B cell (primary cell): ENCODE measurements at regions not wholly inside any gene's neighbourhood (a gene's known extent, or its start where the extent isn't known, plus 50 kb on each side); places are given as distances from the start of the nearest gene placed in this dataset.

Experiments used
- ATAC-seq: fragments of 200-7000 bp; cut with Tn5 transposase; one replicate; pipeline ENCODE4 v1.10.0; 2021; ENCODE audit warnings: low read depth, mild to moderate bottlenecking, moderate number of reproducible peaks, moderate library complexity
- CTCF ChIA-PET: fragments of 350-600 bp; sonication (Branson Sonifier 250); formaldehyde crosslinking; loops from one replicate; lab custom pipeline; 2021; ENCODE audit warnings: antibody characterized with exemption, inconsistent platforms; lab: Charles Lee
- POLR2A ChIA-PET: fragments of 350-600 bp; sonication (Branson Sonifier 250); formaldehyde crosslinking; loops from one replicate; lab custom pipeline; 2021; ENCODE audit warnings: antibody characterized with exemption; lab: Charles Lee
- DNase-seq: peaks from one replicate; pipeline ENCODE4 v3.0.0; 2013
- H2AFZ ChIP-seq: 2 replicates; pipeline ENCODE4 v1.6.1; 2012; ENCODE audit warnings: mild to moderate bottlenecking, low read depth, low read length; ENCODE audit not compliant: insufficient read depth, poor library complexity, severe bottlenecking
- H3K27ac ChIP-seq, 2 donors: 1 replicate in 1 of 2; 2 replicates in 1 of 2; pipeline ENCODE4 v1.5.1; 2012 to 2013; ENCODE audit warnings: low read length in 2 of 2, mild to moderate bottlenecking in 2 of 2, moderate library complexity in 1 of 2
- H3K27me3 ChIP-seq, 4 experiments: fragments of 200-600 bp in 1 of 4; sonication (generic) in 1 of 4; replicated peaks in 1 of 4; 1 replicate in 2 of 4; 2 replicates in 2 of 4; pipeline versions ENCODE4 v1.6.1 to v1.7.0; 2013 to 2016; ENCODE audit warnings: low read length in 3 of 4, mild to moderate bottlenecking in 2 of 4, mixed read lengths in 1 of 4, moderate library complexity in 1 of 4; ENCODE audit not compliant: insufficient read depth in 4 of 4, control insufficient read depth in 3 of 4; ENCODE audit errors: control extremely low read depth in 1 of 4
- H3K36me3 ChIP-seq, 2 experiments: replicated peaks in 1 of 2; 1 replicate in 1 of 2; 2 replicates in 1 of 2; pipeline versions ENCODE4 v1.6.1 to v1.7.1; 2013; ENCODE audit warnings: low read length in 1 of 2; ENCODE audit not compliant: insufficient read depth in 2 of 2, control insufficient read depth in 1 of 2; ENCODE audit errors: control extremely low read depth in 1 of 2, extremely low read depth in 1 of 2
- H3K4me1 ChIP-seq, 2 donors: fragments of 200-600 bp in 1 of 2; sonication (generic) in 1 of 2; 1 replicate in 1 of 2; 2 replicates in 1 of 2; pipeline versions ENCODE4 v1.5.1 to v1.6.1; 2013 to 2017; ENCODE audit warnings: low read length in 2 of 2; ENCODE audit not compliant: control insufficient read depth in 2 of 2, insufficient read depth in 2 of 2
- H3K4me2 ChIP-seq: replicated peaks from 2 replicates; pipeline ENCODE3; 2012; ENCODE audit warnings: mild to moderate bottlenecking, low read depth, low read length; ENCODE audit not compliant: poor library complexity, severe bottlenecking
- H3K4me3 ChIP-seq, 5 experiments: fragments of 200-600 bp in 1 of 5; sonication (generic) in 1 of 5; 1 replicate in 3 of 5; 2 replicates in 2 of 5; pipeline versions ENCODE4 v1.5.1 to v1.7.0; 2011 to 2016; ENCODE audit warnings: low read length in 4 of 5, mild to moderate bottlenecking in 4 of 5, low read depth in 2 of 5, control low read depth in 1 of 5, moderate library complexity in 1 of 5; ENCODE audit not compliant: insufficient read depth in 1 of 5; ENCODE audit errors: control extremely low read depth in 1 of 5, extremely low read depth in 1 of 5
- H3K79me2 ChIP-seq: fragments of 200-600 bp; sonication (generic); one replicate; pipeline ENCODE4 v1.6.0; 2016; ENCODE audit warnings: low read length; ENCODE audit not compliant: control insufficient read depth, insufficient read depth
- H3K9ac ChIP-seq: fragments of 200-600 bp; sonication (generic); 2 replicates; pipeline ENCODE4 v1.6.1; 2017; ENCODE audit warnings: mild to moderate bottlenecking, low read length, moderate library complexity
- H3K9me3 ChIP-seq, 3 donors: one replicate each; pipeline versions ENCODE4 v1.6.1 to v1.7.1; 2013; ENCODE audit warnings: low read length in 2 of 3; ENCODE audit not compliant: control insufficient read depth in 2 of 3, insufficient read depth in 1 of 3; ENCODE audit errors: control extremely low read depth in 1 of 3
- H4K20me1 ChIP-seq: 2 replicates; pipeline ENCODE4 v1.6.0; 2012; ENCODE audit warnings: mild to moderate bottlenecking, low read length; ENCODE audit not compliant: insufficient read depth, control insufficient read depth, poor library complexity, severe bottlenecking
- H3K27ac Mint-ChIP-seq: one replicate; pipeline ENCODE4 v1.8.0; 2021; ENCODE audit warnings: mixed read lengths
- H3K27me3 Mint-ChIP-seq: one replicate; pipeline ENCODE4 v1.8.0; 2021; ENCODE audit warnings: mixed read lengths
- H3K4me1 Mint-ChIP-seq: one replicate; pipeline ENCODE4 v1.8.0; 2021; ENCODE audit warnings: mixed read lengths
- H3K4me3 Mint-ChIP-seq: one replicate; pipeline ENCODE4 v1.8.0; 2021; ENCODE audit warnings: mixed read lengths
- H3K9me3 Mint-ChIP-seq: one replicate; pipeline ENCODE4 v1.8.0; 2022; ENCODE audit warnings: mixed read lengths; ENCODE audit not compliant: insufficient read depth
- EZH2 ChIP-seq: IDR thresholded peaks from 2 replicates; pipeline ENCODE4 v1.6.1; 2012; ENCODE audit warnings: borderline replicate concordance, low read depth, mild to moderate bottlenecking, moderate library complexity, low read length; ENCODE audit not compliant: insufficient read depth, poor library complexity, severe bottlenecking
- WGBS: methylation state at CpG from one replicate; pipeline ENCODE4 v1.1.5; 2013; ENCODE audit warnings: missing lambda C conversion rate; ENCODE audit not compliant: insufficient coverage; 5-methylcytosine and 5-hydroxymethylcytosine counted together
- intact Hi-C: fragments of 100-400 bp; cut with micrococcal nuclease; formaldehyde crosslinking; loops from one replicate; pipeline ENCODE4 v1.10.0; 2022
- TF ChIP-seq, protein P1 (sequence below): fragments of 200-600 bp; IDR thresholded peaks from one replicate; pipeline ENCODE4 v1.8.0; 2022; ENCODE audit warnings: antibody characterized with exemption, mild to moderate bottlenecking

DNA sequence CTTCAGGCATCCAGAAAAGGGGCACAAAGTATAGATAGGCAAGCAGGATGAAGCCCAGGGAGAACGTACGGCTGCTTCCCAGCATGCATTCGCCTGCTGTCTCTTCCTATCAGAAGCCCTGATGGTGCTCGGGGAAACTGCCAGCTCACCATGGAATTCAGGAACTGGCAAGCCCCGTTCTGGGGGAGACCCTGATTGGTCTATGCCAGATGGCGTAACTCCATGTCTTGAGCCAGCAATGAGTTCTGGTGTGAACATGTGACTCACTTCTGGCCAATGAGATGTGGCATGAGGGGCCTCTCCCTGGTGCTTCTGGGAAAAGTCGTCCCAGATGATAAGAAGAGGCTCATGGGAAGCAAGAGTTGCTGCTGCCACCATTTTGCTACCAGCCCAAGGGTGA lies 270.8 kb downstream of the BCL11B start:
- Histone ChIP-seq H3K36me3 (no peaks in the 10 kb centered on the region), H4K20me1 (no peaks in the 10 kb centered on the region), H3K9ac (no peak overlapping the region), H2AFZ (no peak overlapping the region), H3K4me3 (no peak overlapping the region), H3K27me3 (no peaks in the 10 kb centered on the region), H3K79me2 (no peaks in the 10 kb centered on the region), H3K27ac (no peak overlapping the region), H3K9me3 (peaks cover 0 to 15% (median 0%) of the 10 kb centered on the region in 3 donors), H3K4me1 (no peaks in the 10 kb centered on the region), H3K4me2 (no peak overlapping the region)
- CTCF ChIA-PET = no interaction called here
- POLR2A ChIA-PET = no interaction called here
- ATAC-seq (no peak), DNase-seq (no peak)
- 87% methylated on average over 7 of the region's 7 CpGs for WGBS
- Mint-ChIP-seq H3K27ac (no peak overlapping the region), H3K9me3 (peaks cover 2% of the 10 kb centered on the region), H3K27me3 (no peaks in the 10 kb centered on the region), H3K4me3 (no peak overlapping the region), H3K4me1 (no peaks in the 10 kb centered on the region)
- TF ChIP-seq EZH2 = no peak
- TF ChIP-seq, protein P1, sequence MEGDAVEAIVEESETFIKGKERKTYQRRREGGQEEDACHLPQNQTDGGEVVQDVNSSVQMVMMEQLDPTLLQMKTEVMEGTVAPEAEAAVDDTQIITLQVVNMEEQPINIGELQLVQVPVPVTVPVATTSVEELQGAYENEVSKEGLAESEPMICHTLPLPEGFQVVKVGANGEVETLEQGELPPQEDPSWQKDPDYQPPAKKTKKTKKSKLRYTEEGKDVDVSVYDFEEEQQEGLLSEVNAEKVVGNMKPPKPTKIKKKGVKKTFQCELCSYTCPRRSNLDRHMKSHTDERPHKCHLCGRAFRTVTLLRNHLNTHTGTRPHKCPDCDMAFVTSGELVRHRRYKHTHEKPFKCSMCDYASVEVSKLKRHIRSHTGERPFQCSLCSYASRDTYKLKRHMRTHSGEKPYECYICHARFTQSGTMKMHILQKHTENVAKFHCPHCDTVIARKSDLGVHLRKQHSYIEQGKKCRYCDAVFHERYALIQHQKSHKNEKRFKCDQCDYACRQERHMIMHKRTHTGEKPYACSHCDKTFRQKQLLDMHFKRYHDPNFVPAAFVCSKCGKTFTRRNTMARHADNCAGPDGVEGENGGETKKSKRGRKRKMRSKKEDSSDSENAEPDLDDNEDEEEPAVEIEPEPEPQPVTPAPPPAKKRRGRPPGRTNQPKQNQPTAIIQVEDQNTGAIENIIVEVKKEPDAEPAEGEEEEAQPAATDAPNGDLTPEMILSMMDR = no peak
- intact Hi-C loops = no loop called here

DNA sequence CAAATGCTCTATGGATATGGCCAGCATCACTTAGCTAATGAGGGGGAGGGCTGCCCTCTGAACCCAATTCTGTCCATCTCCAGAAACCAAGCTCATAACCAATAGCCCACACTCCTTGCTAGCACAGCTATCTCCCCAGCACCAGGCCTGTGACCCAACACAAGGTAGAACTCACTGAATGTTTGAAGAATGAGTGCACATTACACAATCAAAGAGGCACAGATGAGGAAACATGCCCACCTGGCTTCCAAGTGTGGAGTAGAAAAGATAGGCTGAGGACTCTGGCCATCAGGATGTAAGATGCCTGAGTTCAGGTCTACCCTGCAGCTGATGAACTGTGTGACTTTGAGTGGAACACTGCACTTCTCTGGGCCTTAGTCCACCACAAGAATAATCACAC lies 268.4 kb downstream of the BCL11B start:
- Histone ChIP-seq H3K9ac (no peak overlapping the region), H3K4me1 (no peaks in the 10 kb centered on the region), H3K9me3 (peaks cover 0 to 31% (median 0%) of the 10 kb centered on the region in 3 donors), H2AFZ (no peak overlapping the region), H3K36me3 (no peaks in the 10 kb centered on the region), H3K27ac (no peak overlapping the region), H3K4me3 (no peak overlapping the region), H3K27me3 (no peaks in the 10 kb centered on the region), H4K20me1 (no peaks in the 10 kb centered on the region), H3K4me2 (no peak overlapping the region), H3K79me2 (no peaks in the 10 kb centered on the region)
- ATAC-seq = no peak
- ChIA-PET POLR2A (no interaction called here), CTCF (interaction anchor here (0.6 kb wide), 1 partner anchor 1369 kb away, joined by 3 read pairs; no protein-coding TSS in a partner anchor)
- H3K4me3 Mint-ChIP-seq = no peak overlapping the region
- DNase-seq = no peak
- H3K9me3 Mint-ChIP-seq = peaks cover 5% of the 10 kb centered on the region
- intact Hi-C loops = no loop called here
- H3K27ac Mint-ChIP-seq = no peak overlapping the region
- H3K4me1 Mint-ChIP-seq = no peaks in the 10 kb centered on the region
- TF ChIP-seq, protein P1 = no peak
- TF ChIP-seq EZH2 = no peak
- H3K27me3 Mint-ChIP-seq = no peaks in the 10 kb centered on the region
